GM12865 (cell line): ENCODE measurements at regions not wholly inside any gene's neighbourhood (a gene's known extent, or its start where the extent isn't known, plus 50 kb on each side); places are given as distances from the start of the nearest gene placed in this dataset.

ENCODE experiments used
- DNase-seq: peaks from one replicate; pipeline ENCODE4 v3.0.0; 2010; ENCODE audit warnings: low read depth
- H3K4me3 ChIP-seq: 2 replicates; pipeline ENCODE4 v1.5.1; 2011; ENCODE audit warnings: mild to moderate bottlenecking, low read depth, low read length, control low read depth
- TF ChIP-seq, protein P1 (sequence below): IDR thresholded peaks from 2 replicates; pipeline ENCODE4 v1.5.1; 2011; ENCODE audit warnings: low read length, control low read depth, low read depth, inconsistent platforms; ENCODE audit not compliant: insufficient read depth; ENCODE audit errors: missing control alignments

DNA sequence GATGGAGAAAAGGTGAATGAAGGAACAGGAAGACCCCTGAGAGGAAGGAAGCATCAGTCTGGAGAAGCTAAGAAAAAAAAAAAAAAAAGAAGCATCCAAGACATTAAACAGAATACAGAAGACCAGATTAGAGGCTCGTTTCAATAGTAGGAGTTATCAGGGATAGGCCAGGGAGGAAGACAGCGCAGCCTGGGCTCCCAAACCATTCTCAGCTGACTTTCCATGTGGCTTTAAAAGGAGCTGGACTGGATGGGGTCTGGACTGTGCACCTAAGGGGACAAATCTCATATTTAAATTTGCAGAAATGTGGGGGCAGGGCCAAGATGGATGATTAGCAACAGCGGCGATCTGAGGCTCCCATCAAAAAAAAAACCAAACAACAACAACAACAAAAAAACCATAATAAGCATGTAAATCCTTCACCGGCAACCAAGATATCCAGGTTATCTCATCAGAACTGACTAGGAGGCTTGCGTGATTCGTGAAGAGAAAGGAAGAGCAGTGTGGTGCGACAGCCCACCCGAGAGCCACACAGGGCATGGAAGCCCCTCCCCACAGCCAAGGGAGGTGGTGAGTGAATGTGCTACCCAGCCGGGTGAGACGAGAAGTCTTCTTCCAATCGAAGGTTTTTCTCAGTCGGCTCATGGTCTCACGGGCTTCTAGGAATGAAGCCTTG, 114.9 kb upstream of the ADAMTS16 start:
- TF ChIP-seq, protein P1, sequence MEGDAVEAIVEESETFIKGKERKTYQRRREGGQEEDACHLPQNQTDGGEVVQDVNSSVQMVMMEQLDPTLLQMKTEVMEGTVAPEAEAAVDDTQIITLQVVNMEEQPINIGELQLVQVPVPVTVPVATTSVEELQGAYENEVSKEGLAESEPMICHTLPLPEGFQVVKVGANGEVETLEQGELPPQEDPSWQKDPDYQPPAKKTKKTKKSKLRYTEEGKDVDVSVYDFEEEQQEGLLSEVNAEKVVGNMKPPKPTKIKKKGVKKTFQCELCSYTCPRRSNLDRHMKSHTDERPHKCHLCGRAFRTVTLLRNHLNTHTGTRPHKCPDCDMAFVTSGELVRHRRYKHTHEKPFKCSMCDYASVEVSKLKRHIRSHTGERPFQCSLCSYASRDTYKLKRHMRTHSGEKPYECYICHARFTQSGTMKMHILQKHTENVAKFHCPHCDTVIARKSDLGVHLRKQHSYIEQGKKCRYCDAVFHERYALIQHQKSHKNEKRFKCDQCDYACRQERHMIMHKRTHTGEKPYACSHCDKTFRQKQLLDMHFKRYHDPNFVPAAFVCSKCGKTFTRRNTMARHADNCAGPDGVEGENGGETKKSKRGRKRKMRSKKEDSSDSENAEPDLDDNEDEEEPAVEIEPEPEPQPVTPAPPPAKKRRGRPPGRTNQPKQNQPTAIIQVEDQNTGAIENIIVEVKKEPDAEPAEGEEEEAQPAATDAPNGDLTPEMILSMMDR, result no peak
- DNase-seq, result no peak
- H3K4me3 ChIP-seq, result no peak overlapping the region

- DNase-seq, result peak; percentile 71
- TF ChIP-seq, protein P1, result no peak
- H3K4me3 ChIP-seq, result no peak overlapping the region
Measured at GRCh38 chr5:5025774-5026408, 114.2 kb upstream of the ADAMTS16 start.

- H3K4me3 ChIP-seq, result no peak overlapping the region
- no peak for DNase-seq
- TF ChIP-seq, protein P1, result no peak
Measured at GRCh38 chr5:5026409-5026785, 113.7 kb upstream of the ADAMTS16 start.

GRCh38 chr5:5031665-5032064, 108.5 kb upstream of the ADAMTS16 start:
- DNase-seq, result no peak
- no peak overlapping the region for H3K4me3 ChIP-seq
- TF ChIP-seq, protein P1, result no peak

GRCh38 chr5:5037674-5038073, 102.5 kb upstream of the ADAMTS16 start:
- TF ChIP-seq, protein P1, result no peak
- DNase-seq, result peak; percentile 41
- H3K4me3 ChIP-seq, result peak overlapping the region; percentile 32; the same call in 1 of the 2 replicates

GRCh38 chr5:5039918-5040317, 100.2 kb upstream of the ADAMTS16 start:
- TF ChIP-seq, protein P1, result no peak
- no peak overlapping the region for H3K4me3 ChIP-seq
- DNase-seq, result peak; percentile 61
